ENCODE measurements at regions not wholly inside any gene's neighbourhood (a gene's known extent, or its start where the extent isn't known, plus 50 kb on each side); places are given as distances from the start of the nearest gene placed in this dataset.

- Histone ChIP-seq H3K9me3 (no peaks in the 10 kb centered on the region), H3K4me1 (ENCODE audit: insufficient read depth) (peaks cover 3% of the 10 kb centered on the region), H3K36me3 (no peaks in the 10 kb centered on the region), H3K4me3 (no peak overlapping the region), H3K27ac (no peak overlapping the region), H3K27me3 (no peaks in the 10 kb centered on the region)
- intact Hi-C loops (cut with DNase I): no loop called here
- no peak for TF ChIP-seq CTCF (IDR thresholded peaks at IDR 0.05)
- TF ChIP-seq POLR2A (IDR thresholded peaks at IDR 0.05): no peak
- no peak for TF ChIP-seq EP300 (IDR thresholded peaks at IDR 0.05)
- WGBS, 3 donors: 27 to 29% (median 28%) methylated on average over 5 of the region's 5 CpGs
- DNase-seq: no peak
These were observed 171.5 kb downstream of the NUAK1 start for GRCh38 chr12:105967038-105967776.

- Histone ChIP-seq H3K9me3 (no peaks in the 10 kb centered on the region), H3K27ac (no peak overlapping the region), H3K4me1 (ENCODE audit: insufficient read depth) (peaks cover 3% of the 10 kb centered on the region), H3K27me3 (no peaks in the 10 kb centered on the region), H3K4me3 (no peak overlapping the region), H3K36me3 (no peaks in the 10 kb centered on the region)
- TF ChIP-seq EP300 (IDR thresholded peaks at IDR 0.05) (no peak), CTCF (IDR thresholded peaks at IDR 0.05) (no peak), POLR2A (IDR thresholded peaks at IDR 0.05) (no peak)
- DNase-seq: no peak
- 91 to 97% (median 97%) methylated on average over 1 of the region's 1 CpG for WGBS, 3 donors
- intact Hi-C loops (cut with DNase I): no loop called here
These were observed 170.7 kb downstream of the NUAK1 start for GRCh38 chr12:105968025-105968424.

GRCh38 chr12:105970885-105971284 lies 167.9 kb downstream of the NUAK1 start:
- Histone ChIP-seq H3K36me3 (no peaks in the 10 kb centered on the region), H3K27me3 (no peaks in the 10 kb centered on the region), H3K4me3 (no peak overlapping the region), H3K27ac (no peak overlapping the region), H3K9me3 (no peaks in the 10 kb centered on the region), H3K4me1 (ENCODE audit: insufficient read depth) (peaks cover 3% of the 10 kb centered on the region)
- TF ChIP-seq CTCF (IDR thresholded peaks at IDR 0.05) (no peak), POLR2A (IDR thresholded peaks at IDR 0.05) (no peak), EP300 (IDR thresholded peaks at IDR 0.05) (no peak)
- intact Hi-C loops (cut with DNase I): no loop called here
- 88 to 91% (median 89%) methylated on average over 2 of the region's 2 CpGs for WGBS, 3 donors
- no peak for DNase-seq

GRCh38 chr12:105974738-105975137 lies 164.0 kb downstream of the NUAK1 start:
- no peaks in the 10 kb centered on the region for H3K36me3 ChIP-seq
- H3K4me3 ChIP-seq: no peak overlapping the region
- H3K9me3 ChIP-seq: no peaks in the 10 kb centered on the region
- intact Hi-C loops (cut with DNase I): no loop called here
- WGBS, 3 donors: 95 to 96% (median 96%) methylated on average over 4 of the region's 4 CpGs
- no peak overlapping the region for H3K27ac ChIP-seq
- DNase-seq: no peak
- H3K4me1 ChIP-seq (ENCODE audit: insufficient read depth): no peaks in the 10 kb centered on the region
- H3K27me3 ChIP-seq: no peaks in the 10 kb centered on the region
- no peak for TF ChIP-seq POLR2A (IDR thresholded peaks at IDR 0.05)

GRCh38 chr12:105975351-105975750 lies 163.4 kb downstream of the NUAK1 start:
- Histone ChIP-seq H3K9me3 (no peaks in the 10 kb centered on the region), H3K4me1 (ENCODE audit: insufficient read depth) (no peaks in the 10 kb centered on the region), H3K27me3 (no peaks in the 10 kb centered on the region), H3K27ac (no peak overlapping the region), H3K4me3 (no peak overlapping the region), H3K36me3 (no peaks in the 10 kb centered on the region)
- no peak for DNase-seq
- intact Hi-C loops (cut with DNase I): no loop called here
- 92 to 96% (median 95%) methylated on average over 2 of the region's 2 CpGs for WGBS, 3 donors
- TF ChIP-seq CTCF (IDR thresholded peaks at IDR 0.05): no peak
- TF ChIP-seq EP300 (IDR thresholded peaks at IDR 0.05): no peak
- TF ChIP-seq POLR2A (IDR thresholded peaks at IDR 0.05): no peak

Data from ovary (tissue), 7 donors.